Esophagus squamous epithelium (tissue), 4 donors: ENCODE measurements at regions not wholly inside any gene's neighbourhood (a gene's known extent, or its start where the extent isn't known, plus 50 kb on each side); places are given as distances from the start of the nearest gene placed in this dataset.

Source experiments
- POLR2A ChIP-seq, 4 donors: fragments of 450-650 bp; IDR thresholded peaks; one replicate each; pipeline ENCODE4 v1.6.1; 2017; ENCODE audit warnings: antibody characterized with exemption in 4 of 4, mild to moderate bottlenecking in 4 of 4, moderate library complexity in 3 of 4
- TF ChIP-seq, protein P1 (sequence below), 6 experiments: fragments of 450-650 bp in 4 of 6; fragments of 200-600 bp in 2 of 6; sonication (generic) in 2 of 6; IDR thresholded peaks; one replicate each; pipeline ENCODE4 v1.5.1; 2016 to 2019; ENCODE audit warnings: antibody characterized with exemption in 6 of 6, mild to moderate bottlenecking in 4 of 6, moderate library complexity in 4 of 6

DNA sequence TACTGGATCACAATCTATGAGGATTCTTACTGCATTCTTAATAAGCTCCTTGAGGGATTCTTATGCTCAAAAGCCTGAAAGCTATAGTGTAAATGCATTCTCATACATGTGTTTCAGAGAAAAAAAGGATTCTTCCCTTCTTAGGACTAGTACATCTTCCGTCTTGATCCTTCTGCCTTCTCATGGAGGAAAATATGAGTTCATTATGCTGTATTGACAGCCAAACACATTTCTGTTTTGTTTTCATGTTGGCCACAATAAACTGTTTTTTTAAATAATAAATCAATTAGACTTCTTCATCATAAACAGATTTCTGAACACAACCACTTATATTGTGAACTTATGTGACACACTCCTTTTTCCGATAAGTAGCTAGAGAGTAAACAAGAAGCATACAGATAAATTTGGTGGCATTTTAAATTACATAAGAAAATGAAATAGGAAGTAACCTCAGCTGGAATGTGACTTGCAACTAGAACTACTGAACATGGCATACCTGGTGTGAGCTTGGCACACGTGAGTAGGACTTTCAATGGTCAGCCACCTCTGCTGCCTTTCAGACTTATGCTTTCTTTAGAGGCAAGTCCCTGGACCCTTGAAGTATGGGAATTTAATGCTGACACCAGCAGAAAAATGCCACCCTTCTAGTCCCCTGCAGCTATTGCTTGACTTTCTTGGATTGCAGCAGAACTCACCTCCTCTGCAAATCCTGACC, 350.4 kb downstream of the BCKDHB start:
- no peak for TF ChIP-seq POLR2A (IDR thresholded peaks at IDR 0.05)
- TF ChIP-seq, protein P1, sequence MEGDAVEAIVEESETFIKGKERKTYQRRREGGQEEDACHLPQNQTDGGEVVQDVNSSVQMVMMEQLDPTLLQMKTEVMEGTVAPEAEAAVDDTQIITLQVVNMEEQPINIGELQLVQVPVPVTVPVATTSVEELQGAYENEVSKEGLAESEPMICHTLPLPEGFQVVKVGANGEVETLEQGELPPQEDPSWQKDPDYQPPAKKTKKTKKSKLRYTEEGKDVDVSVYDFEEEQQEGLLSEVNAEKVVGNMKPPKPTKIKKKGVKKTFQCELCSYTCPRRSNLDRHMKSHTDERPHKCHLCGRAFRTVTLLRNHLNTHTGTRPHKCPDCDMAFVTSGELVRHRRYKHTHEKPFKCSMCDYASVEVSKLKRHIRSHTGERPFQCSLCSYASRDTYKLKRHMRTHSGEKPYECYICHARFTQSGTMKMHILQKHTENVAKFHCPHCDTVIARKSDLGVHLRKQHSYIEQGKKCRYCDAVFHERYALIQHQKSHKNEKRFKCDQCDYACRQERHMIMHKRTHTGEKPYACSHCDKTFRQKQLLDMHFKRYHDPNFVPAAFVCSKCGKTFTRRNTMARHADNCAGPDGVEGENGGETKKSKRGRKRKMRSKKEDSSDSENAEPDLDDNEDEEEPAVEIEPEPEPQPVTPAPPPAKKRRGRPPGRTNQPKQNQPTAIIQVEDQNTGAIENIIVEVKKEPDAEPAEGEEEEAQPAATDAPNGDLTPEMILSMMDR (IDR thresholded peaks at IDR 0.05) = no peak
